Sigmoid colon (tissue), 6 donors: ENCODE measurements at regions not wholly inside any gene's neighbourhood (a gene's known extent, or its start where the extent isn't known, plus 50 kb on each side); places are given as distances from the start of the nearest gene placed in this dataset.

ENCODE experiments used
- DNase-seq: peaks from one replicate; pipeline ENCODE4 v3.0.0-alpha.2; 2019
- H3K27ac ChIP-seq, 4 donors: fragments of 200-600 bp; sonication (generic); one replicate each; pipeline ENCODE4 v1.5.1; 2016 to 2019; ENCODE audit warnings: mild to moderate bottlenecking in 1 of 4
- H3K27me3 ChIP-seq, 3 donors: fragments of 200-600 bp; sonication (generic); one replicate each; pipeline ENCODE4 v1.5.1; 2019; ENCODE audit warnings: mild to moderate bottlenecking in 1 of 3
- H3K36me3 ChIP-seq, 4 donors: fragments of 200-600 bp; sonication (generic); one replicate each; pipeline ENCODE4 v1.5.1; 2016 to 2019
- H3K4me1 ChIP-seq, 4 donors: fragments of 200-600 bp; sonication (generic); one replicate each; pipeline ENCODE4 v1.5.1; 2017 to 2019
- H3K4me3 ChIP-seq, 4 donors: fragments of 200-600 bp; sonication (generic); one replicate each; pipeline ENCODE4 v1.5.1; 2017 to 2019; ENCODE audit warnings: mild to moderate bottlenecking in 2 of 4, moderate library complexity in 1 of 4
- H3K9me3 ChIP-seq, 4 donors: fragments of 200-600 bp in 3 of 4; sonication (generic) in 3 of 4; one replicate each; pipeline versions ENCODE4 v1.5.1 to v1.6.1; 2013 to 2019
- EP300 ChIP-seq, 4 donors: sonication (generic); formaldehyde crosslinking; IDR thresholded peaks; one replicate each; pipeline ENCODE4 v1.6.1; 2017; ENCODE audit warnings: antibody characterized with exemption in 4 of 4
- POLR2A ChIP-seq, 2 donors: fragments of 450-650 bp; IDR thresholded peaks; one replicate each; pipeline ENCODE4 v1.6.1; 2016; ENCODE audit warnings: antibody characterized with exemption in 2 of 2, mild to moderate bottlenecking in 2 of 2, moderate library complexity in 2 of 2
- POLR2AphosphoS5 ChIP-seq, 4 donors: sonication (generic); formaldehyde crosslinking; IDR thresholded peaks; one replicate each; pipeline ENCODE4 v1.6.1; 2017; ENCODE audit warnings: antibody characterized with exemption in 4 of 4
- WGBS, 2 donors: extraction: QIAGEN DNeasy Blood & Tissue Kit; methylation state at CpG; one replicate each; pipeline ENCODE4 v1.1.7; 2013; 5-methylcytosine and 5-hydroxymethylcytosine counted together
- intact Hi-C: fragments of 100-400 bp; cut with DNase I; formaldehyde crosslinking; loops from one replicate; pipeline ENCODE4 v1.15.1; 2023
- TF ChIP-seq, protein P1 (sequence below), 4 experiments: fragments of 450-650 bp in 3 of 4; fragments of 200-600 bp in 1 of 4; IDR thresholded peaks; one replicate each; pipeline ENCODE4 v1.5.1; 2016 to 2019; ENCODE audit warnings: antibody characterized with exemption in 4 of 4, mild to moderate bottlenecking in 3 of 4, moderate library complexity in 2 of 4
- donor health status: healthy with polysubstance abuse.
- donor health status: healthy.

DNA sequence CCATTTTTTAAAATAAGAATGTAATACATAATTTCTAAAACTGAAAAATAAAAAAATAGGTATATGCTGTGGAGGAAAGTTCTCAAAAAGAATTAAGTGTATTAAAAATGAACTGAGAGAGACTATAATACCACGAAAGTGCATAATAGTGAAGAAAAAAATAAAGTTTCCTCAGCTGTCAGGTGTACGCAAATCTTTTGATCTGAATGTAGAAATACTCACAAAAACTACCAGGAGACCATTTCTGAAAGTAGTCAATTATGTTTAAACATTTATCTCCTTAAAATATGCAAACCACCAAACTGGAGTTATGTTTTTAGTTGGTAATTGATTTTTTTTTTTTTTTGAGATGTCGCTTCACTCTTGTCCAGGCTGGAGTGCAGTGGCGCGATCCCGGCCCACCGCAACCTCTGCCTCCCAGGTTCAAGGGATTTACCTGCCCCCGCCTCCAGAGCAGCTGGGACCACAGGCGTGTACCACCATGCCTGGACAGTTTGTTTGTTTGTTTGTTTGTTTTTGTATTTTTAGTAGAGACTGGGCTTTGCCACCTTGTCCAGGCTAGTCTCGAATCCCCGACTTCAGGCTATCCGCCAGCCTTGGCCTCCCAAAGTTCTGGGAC is 1169.2 kb upstream of the B3GALT2 start:
- 82 to 85% methylated on average over 12 of the region's 12 CpGs for WGBS, 2 donors

DNA sequence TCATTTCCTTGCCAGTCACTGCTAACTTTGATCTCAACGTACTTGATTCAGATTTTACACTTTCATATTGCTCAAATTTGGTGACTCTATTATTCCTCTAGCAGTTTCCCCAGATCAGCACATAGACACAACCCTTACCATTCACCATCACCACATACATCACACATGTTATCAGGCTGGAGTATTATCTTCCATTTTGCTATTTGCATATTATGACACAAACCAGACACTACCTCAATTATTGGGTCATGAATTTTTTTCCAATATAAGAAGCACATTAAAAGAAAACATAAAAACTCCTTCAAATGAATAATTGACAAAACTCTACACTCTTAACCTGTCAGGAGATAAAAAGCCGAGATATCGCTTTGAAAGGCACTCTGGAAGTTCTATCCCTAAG is 1166.7 kb upstream of the B3GALT2 start:
- DNase-seq, result no peak
- 67 to 82% methylated on average over 3 of the region's 3 CpGs for WGBS, 2 donors
- Histone ChIP-seq H3K9me3 (no peaks in the 10 kb centered on the region), H3K27ac (no peak overlapping the region), H3K4me1 (no peaks in the 10 kb centered on the region), H3K27me3 (no peaks in the 10 kb centered on the region), H3K4me3 (no peak overlapping the region), H3K36me3 (no peaks in the 10 kb centered on the region)
- TF ChIP-seq POLR2AphosphoS5 (IDR thresholded peaks at IDR 0.05) (no peak), EP300 (IDR thresholded peaks at IDR 0.05) (no peak), POLR2A (IDR thresholded peaks at IDR 0.05) (no peak)
- TF ChIP-seq, protein P1, sequence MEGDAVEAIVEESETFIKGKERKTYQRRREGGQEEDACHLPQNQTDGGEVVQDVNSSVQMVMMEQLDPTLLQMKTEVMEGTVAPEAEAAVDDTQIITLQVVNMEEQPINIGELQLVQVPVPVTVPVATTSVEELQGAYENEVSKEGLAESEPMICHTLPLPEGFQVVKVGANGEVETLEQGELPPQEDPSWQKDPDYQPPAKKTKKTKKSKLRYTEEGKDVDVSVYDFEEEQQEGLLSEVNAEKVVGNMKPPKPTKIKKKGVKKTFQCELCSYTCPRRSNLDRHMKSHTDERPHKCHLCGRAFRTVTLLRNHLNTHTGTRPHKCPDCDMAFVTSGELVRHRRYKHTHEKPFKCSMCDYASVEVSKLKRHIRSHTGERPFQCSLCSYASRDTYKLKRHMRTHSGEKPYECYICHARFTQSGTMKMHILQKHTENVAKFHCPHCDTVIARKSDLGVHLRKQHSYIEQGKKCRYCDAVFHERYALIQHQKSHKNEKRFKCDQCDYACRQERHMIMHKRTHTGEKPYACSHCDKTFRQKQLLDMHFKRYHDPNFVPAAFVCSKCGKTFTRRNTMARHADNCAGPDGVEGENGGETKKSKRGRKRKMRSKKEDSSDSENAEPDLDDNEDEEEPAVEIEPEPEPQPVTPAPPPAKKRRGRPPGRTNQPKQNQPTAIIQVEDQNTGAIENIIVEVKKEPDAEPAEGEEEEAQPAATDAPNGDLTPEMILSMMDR (IDR thresholded peaks at IDR 0.05), result no peak
- intact Hi-C loops, result no loop called here

More for the DNA sequence above, 1169.2 kb upstream of the B3GALT2 start:
- no peak for TF ChIP-seq EP300 (IDR thresholded peaks at IDR 0.05)
- TF ChIP-seq, protein P1 (IDR thresholded peaks at IDR 0.05), result no peak
- TF ChIP-seq POLR2AphosphoS5 (IDR thresholded peaks at IDR 0.05), result no peak
- TF ChIP-seq POLR2A (IDR thresholded peaks at IDR 0.05), result no peak
- intact Hi-C loops, result no loop called here
- H3K27me3 ChIP-seq, result no peaks in the 10 kb centered on the region
- no peaks in the 10 kb centered on the region for H3K36me3 ChIP-seq
- H3K4me1 ChIP-seq, result no peaks in the 10 kb centered on the region
- H3K9me3 ChIP-seq, result no peaks in the 10 kb centered on the region
- no peak for DNase-seq
- H3K4me3 ChIP-seq, result no peak overlapping the region
- H3K27ac ChIP-seq, result no peak overlapping the region

DNA sequence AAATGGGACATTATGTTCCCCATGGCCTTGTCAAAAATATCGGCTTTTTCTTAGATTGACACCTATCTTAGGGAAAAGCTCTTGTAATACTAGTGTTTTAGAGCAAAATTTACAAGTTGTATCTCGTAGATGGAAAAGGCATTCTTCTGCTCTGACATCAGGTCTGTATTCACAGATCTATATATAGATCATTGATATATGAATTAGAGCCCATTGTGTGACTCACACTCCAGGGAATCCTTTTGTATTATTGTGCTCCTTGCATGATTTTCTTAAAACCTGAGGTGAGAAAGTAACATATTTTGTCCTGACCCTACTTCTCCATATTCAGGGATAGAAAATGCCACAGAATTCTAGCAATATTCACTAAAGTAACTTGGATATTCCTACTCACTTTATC is 1160.8 kb upstream of the B3GALT2 start:
- intact Hi-C loops, result no loop called here
- Histone ChIP-seq H3K27ac (no peak overlapping the region), H3K9me3 (no peaks in the 10 kb centered on the region), H3K27me3 (no peaks in the 10 kb centered on the region), H3K36me3 (no peaks in the 10 kb centered on the region), H3K4me3 (no peak overlapping the region), H3K4me1 (no peaks in the 10 kb centered on the region)
- no peak for TF ChIP-seq POLR2A (IDR thresholded peaks at IDR 0.05)
- TF ChIP-seq POLR2AphosphoS5 (IDR thresholded peaks at IDR 0.05), result no peak
- TF ChIP-seq, protein P1 (IDR thresholded peaks at IDR 0.05), result no peak
- no peak for TF ChIP-seq EP300 (IDR thresholded peaks at IDR 0.05)
- DNase-seq, result no peak
- WGBS, 2 donors, result 77 to 87% methylated on average over 2 of the region's 2 CpGs

DNA sequence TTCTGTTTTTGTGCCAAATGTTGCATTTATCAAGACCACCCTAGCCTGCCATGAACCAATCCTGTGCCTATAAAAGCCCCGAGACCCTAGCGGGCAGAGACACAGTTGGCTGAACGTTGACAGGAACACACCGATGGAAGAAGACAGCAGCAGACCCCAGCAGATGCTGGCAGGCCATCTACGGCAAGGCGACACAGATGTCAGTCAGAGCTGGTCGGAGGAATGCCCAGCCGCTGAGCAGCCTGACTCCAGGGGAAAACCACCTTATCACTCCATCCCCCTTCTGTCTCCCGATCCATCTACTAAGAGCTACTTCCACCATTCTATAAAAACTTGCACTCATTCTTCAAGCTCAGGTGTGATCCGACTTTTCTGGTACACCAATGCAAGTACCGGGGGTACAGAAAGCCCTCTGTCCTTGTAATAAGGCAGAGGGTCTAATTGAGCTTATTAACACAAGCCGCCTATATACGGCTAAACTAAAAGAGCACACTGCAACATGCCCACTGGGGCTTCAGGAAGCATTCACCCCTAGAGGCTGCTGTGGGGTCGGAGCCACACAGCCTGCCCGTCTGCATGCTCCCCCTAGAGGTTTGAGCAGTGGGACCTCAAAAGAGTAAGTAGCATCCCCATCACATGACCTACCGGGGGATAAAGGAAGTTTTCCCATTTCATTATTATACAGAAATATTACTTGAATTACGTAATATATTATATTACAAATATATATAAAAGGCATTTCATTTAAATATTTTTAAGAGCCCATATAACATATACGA is 1156.3 kb upstream of the B3GALT2 start:
- TF ChIP-seq, protein P1 (IDR thresholded peaks at IDR 0.05), result no peak
- TF ChIP-seq POLR2A (IDR thresholded peaks at IDR 0.05) (no peak), EP300 (IDR thresholded peaks at IDR 0.05) (no peak), POLR2AphosphoS5 (IDR thresholded peaks at IDR 0.05) (no peak)
- peak; percentile 35 for DNase-seq
- Histone ChIP-seq H3K36me3 (no peaks in the 10 kb centered on the region), H3K27me3 (no peaks in the 10 kb centered on the region), H3K9me3 (no peaks in the 10 kb centered on the region), H3K27ac (no peak overlapping the region), H3K4me3 (no peak overlapping the region), H3K4me1 (no peaks in the 10 kb centered on the region)
- 81 to 83% methylated on average over 18 of the region's 18 CpGs for WGBS, 2 donors
- intact Hi-C loops, result no loop called here
